ENCODE measurements at regions not wholly inside any gene's neighbourhood (a gene's known extent, or its start where the extent isn't known, plus 50 kb on each side); places are given as distances from the start of the nearest gene placed in this dataset.

- Histone ChIP-seq H3K9me3 (ENCODE audit: insufficient read depth, low read depth, low read length) (peaks cover 2% of the 10 kb centered on the region), H3K4me1 (ENCODE audit: insufficient read depth, low read length) (no peaks in the 10 kb centered on the region), H3K27ac (ENCODE audit: low read depth, low read length) (no peak overlapping the region), H3K4me3 (ENCODE audit: insufficient read depth, low read depth, low read length) (no peak overlapping the region), H3K79me2 (ENCODE audit: insufficient read depth, low read length) (no peaks in the 10 kb centered on the region), H4K20me1 (ENCODE audit: insufficient read depth, low read length) (no peaks in the 10 kb centered on the region), H3K9ac (ENCODE audit: low read length) (no peak overlapping the region), H3K27me3 (ENCODE audit: insufficient read depth, low read length) (no peaks in the 10 kb centered on the region), H2AFZ (ENCODE audit: low read depth, low read length) (no peak overlapping the region), H3K4me2 (ENCODE audit: low read length) (no peak overlapping the region), H3K36me3 (ENCODE audit: insufficient read depth, low read length) (no peaks in the 10 kb centered on the region)
- FAIRE-seq (no peak), DNase-seq (ENCODE audit: low read depth) (no peak)
- Mint-ChIP-seq H3K4me1 (ENCODE audit: low read depth, unreplicated experiment) (no peaks in the 10 kb centered on the region), H3K4me3 (ENCODE audit: unreplicated experiment) (no peak overlapping the region), H3K9me3 (ENCODE audit: unreplicated experiment) (peaks cover 6% of the 10 kb centered on the region), H3K27ac (ENCODE audit: unreplicated experiment) (no peak overlapping the region), H3K36me3 (ENCODE audit: low read depth, unreplicated experiment) (no peaks in the 10 kb centered on the region), H3K27me3 (ENCODE audit: low read depth, unreplicated experiment) (no peaks in the 10 kb centered on the region)
- TF ChIP-seq EZH2 (IDR thresholded peaks at IDR 0.05; ENCODE audit: insufficient read depth, low read length) = no peak
- TF ChIP-seq, protein P1, sequence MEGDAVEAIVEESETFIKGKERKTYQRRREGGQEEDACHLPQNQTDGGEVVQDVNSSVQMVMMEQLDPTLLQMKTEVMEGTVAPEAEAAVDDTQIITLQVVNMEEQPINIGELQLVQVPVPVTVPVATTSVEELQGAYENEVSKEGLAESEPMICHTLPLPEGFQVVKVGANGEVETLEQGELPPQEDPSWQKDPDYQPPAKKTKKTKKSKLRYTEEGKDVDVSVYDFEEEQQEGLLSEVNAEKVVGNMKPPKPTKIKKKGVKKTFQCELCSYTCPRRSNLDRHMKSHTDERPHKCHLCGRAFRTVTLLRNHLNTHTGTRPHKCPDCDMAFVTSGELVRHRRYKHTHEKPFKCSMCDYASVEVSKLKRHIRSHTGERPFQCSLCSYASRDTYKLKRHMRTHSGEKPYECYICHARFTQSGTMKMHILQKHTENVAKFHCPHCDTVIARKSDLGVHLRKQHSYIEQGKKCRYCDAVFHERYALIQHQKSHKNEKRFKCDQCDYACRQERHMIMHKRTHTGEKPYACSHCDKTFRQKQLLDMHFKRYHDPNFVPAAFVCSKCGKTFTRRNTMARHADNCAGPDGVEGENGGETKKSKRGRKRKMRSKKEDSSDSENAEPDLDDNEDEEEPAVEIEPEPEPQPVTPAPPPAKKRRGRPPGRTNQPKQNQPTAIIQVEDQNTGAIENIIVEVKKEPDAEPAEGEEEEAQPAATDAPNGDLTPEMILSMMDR (IDR thresholded peaks at IDR 0.05; ENCODE audit: insufficient read depth, low read depth, low read length) = no peak
These were observed 360.1 kb upstream of the RND3 start for GRCh38 chr2:150847578-150847977.

DNA sequence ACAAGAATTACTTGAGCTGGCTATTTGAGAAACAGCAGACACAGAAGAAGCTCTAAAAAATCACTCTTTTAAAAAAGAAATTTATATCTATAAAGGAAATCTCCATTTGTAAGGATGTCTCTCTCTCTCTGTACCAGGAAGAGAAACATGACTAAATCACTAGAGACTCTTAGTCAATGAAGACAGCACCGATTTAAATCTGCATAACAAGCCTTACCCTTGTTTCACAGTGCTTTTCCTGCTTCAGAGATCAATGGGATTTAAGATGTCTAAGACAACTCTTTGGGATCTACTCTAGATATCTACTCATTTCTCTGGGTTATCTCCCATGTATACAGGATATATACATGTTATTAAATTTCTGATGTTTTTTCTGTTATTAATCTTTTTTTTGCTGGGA lies 359.2 kb upstream of the RND3 start:
- H3K27me3 ChIP-seq (ENCODE audit: insufficient read depth, low read length) = no peaks in the 10 kb centered on the region
- peaks cover 2% of the 10 kb centered on the region for H3K9me3 ChIP-seq (ENCODE audit: insufficient read depth, low read depth, low read length)
- no peaks in the 10 kb centered on the region for H3K27me3 Mint-ChIP-seq (ENCODE audit: low read depth, unreplicated experiment)
- H3K27ac ChIP-seq (ENCODE audit: low read depth, low read length) = no peak overlapping the region
- H3K36me3 Mint-ChIP-seq (ENCODE audit: low read depth, unreplicated experiment) = no peaks in the 10 kb centered on the region
- H3K27ac Mint-ChIP-seq (ENCODE audit: unreplicated experiment) = no peak overlapping the region
- no peaks in the 10 kb centered on the region for H3K79me2 ChIP-seq (ENCODE audit: insufficient read depth, low read length)
- no peaks in the 10 kb centered on the region for H3K36me3 ChIP-seq (ENCODE audit: insufficient read depth, low read length)
- H4K20me1 ChIP-seq (ENCODE audit: insufficient read depth, low read length) = no peaks in the 10 kb centered on the region
- FAIRE-seq = no peak
- no peak overlapping the region for H2AFZ ChIP-seq (ENCODE audit: low read depth, low read length)
- DNase-seq (ENCODE audit: low read depth) = no peak
- H3K4me2 ChIP-seq (ENCODE audit: low read length) = no peak overlapping the region
- H3K9ac ChIP-seq (ENCODE audit: low read length) = no peak overlapping the region
- no peaks in the 10 kb centered on the region for H3K4me1 ChIP-seq (ENCODE audit: insufficient read depth, low read length)
- H3K9me3 Mint-ChIP-seq (ENCODE audit: unreplicated experiment) = peaks cover 6% of the 10 kb centered on the region
- H3K4me1 Mint-ChIP-seq (ENCODE audit: low read depth, unreplicated experiment) = no peaks in the 10 kb centered on the region
- H3K4me3 ChIP-seq (ENCODE audit: insufficient read depth, low read depth, low read length) = no peak overlapping the region
- TF ChIP-seq, protein P1 (IDR thresholded peaks at IDR 0.05; ENCODE audit: insufficient read depth, low read depth, low read length) = no peak
- no peak for TF ChIP-seq EZH2 (IDR thresholded peaks at IDR 0.05; ENCODE audit: insufficient read depth, low read length)
- H3K4me3 Mint-ChIP-seq (ENCODE audit: unreplicated experiment) = no peak overlapping the region

DNA sequence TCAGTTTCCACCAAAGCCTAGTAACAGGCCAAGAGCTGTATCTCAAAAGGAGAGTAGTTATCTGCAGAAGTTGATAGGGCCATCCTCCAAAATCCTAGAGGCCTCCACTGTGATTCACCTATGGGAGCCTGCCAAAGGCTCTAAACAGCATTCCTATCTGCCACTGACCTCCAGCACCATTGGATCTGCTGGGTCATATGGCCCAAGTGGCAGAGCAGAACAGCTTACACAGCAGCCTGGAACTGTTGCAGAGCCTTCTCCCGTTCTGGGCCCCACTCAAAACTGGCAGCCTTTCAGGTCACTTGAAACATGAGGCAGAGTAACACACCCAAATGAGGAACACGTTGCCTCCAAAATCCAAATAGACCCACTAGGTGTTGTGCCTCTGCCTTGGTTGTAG lies 345.2 kb upstream of the RND3 start:
- no peak for DNase-seq (ENCODE audit: low read depth)

More for the DNA sequence above, 345.2 kb upstream of the RND3 start:
- Mint-ChIP-seq H3K27ac (ENCODE audit: unreplicated experiment) (no peak overlapping the region), H3K4me3 (ENCODE audit: unreplicated experiment) (no peak overlapping the region), H3K9me3 (ENCODE audit: unreplicated experiment) (peaks cover 5% of the 10 kb centered on the region), H3K4me1 (ENCODE audit: low read depth, unreplicated experiment) (no peaks in the 10 kb centered on the region), H3K36me3 (ENCODE audit: low read depth, unreplicated experiment) (no peaks in the 10 kb centered on the region), H3K27me3 (ENCODE audit: low read depth, unreplicated experiment) (no peaks in the 10 kb centered on the region)
- Histone ChIP-seq H3K4me3 (ENCODE audit: insufficient read depth, low read depth, low read length) (no peak overlapping the region), H3K36me3 (ENCODE audit: insufficient read depth, low read length) (no peaks in the 10 kb centered on the region), H3K9me3 (ENCODE audit: insufficient read depth, low read depth, low read length) (no peaks in the 10 kb centered on the region), H3K4me1 (ENCODE audit: insufficient read depth, low read length) (no peaks in the 10 kb centered on the region), H3K79me2 (ENCODE audit: insufficient read depth, low read length) (no peaks in the 10 kb centered on the region), H3K4me2 (ENCODE audit: low read length) (no peak overlapping the region), H2AFZ (ENCODE audit: low read depth, low read length) (no peak overlapping the region), H3K27me3 (ENCODE audit: insufficient read depth, low read length) (no peaks in the 10 kb centered on the region), H3K27ac (ENCODE audit: low read depth, low read length) (no peak overlapping the region), H4K20me1 (ENCODE audit: insufficient read depth, low read length) (no peaks in the 10 kb centered on the region), H3K9ac (ENCODE audit: low read length) (no peak overlapping the region)
- TF ChIP-seq EZH2 (IDR thresholded peaks at IDR 0.05; ENCODE audit: insufficient read depth, low read length) = no peak
- TF ChIP-seq, protein P1 (IDR thresholded peaks at IDR 0.05; ENCODE audit: insufficient read depth, low read depth, low read length) = no peak
- no peak for FAIRE-seq

Measured in astrocyte (in vitro differentiated cells and primary cell).